ENCODE measurements at regions not wholly inside any gene's neighbourhood (a gene's known extent, or its start where the extent isn't known, plus 50 kb on each side); places are given as distances from the start of the nearest gene placed in this dataset.

GRCh38 chr12:115060477-115061168, 376.6 kb upstream of the TBX3 start:
- no peak for FAIRE-seq
- dilution Hi-C loops (cut with MboI; ENCODE audit: extremely low pct_ligation_motif_present, low sequenced_read_pairs) = no loop called here
- DNase-seq (ENCODE audit: low read depth, low spot score) = no peak
- no peaks in the 10 kb centered on the region for H3K27me3 ChIP-seq (ENCODE audit: control insufficient read depth in 2 of 2, insufficient read depth in 2 of 2, low read length in 2 of 2)
- BruUV-seq (replicated peaks) = no TSS peak
- no peak overlapping the region for H3K4me3 ChIP-seq (replicated peaks in 1 of 3; ENCODE audit: insufficient read depth in 1 of 3, low read depth in 1 of 3, low read length in 3 of 3)
- no peaks in the 10 kb centered on the region for H4K20me1 ChIP-seq (replicated peaks; ENCODE audit: control insufficient read depth, extremely low read depth, insufficient read depth, low read length)
- no peaks in the 10 kb centered on the region for H3K9me3 ChIP-seq (replicated peaks; ENCODE audit: control insufficient read depth, insufficient read depth, low read length)
- no peaks in the 10 kb centered on the region for H3K79me2 ChIP-seq (ENCODE audit: control insufficient read depth, insufficient read depth, low read length)
- ChIA-PET POLR2A (no interaction called here), CTCF (no interaction called here)
- no peak overlapping the region for H3K4me2 ChIP-seq (ENCODE audit: insufficient read depth, low read length)
- H3K27ac ChIP-seq (ENCODE audit: insufficient read depth, low read depth, low read length) = no peak overlapping the region
- no peaks in the 10 kb centered on the region for H3K4me1 ChIP-seq (ENCODE audit: control insufficient read depth, extremely low read depth, insufficient read depth, low read length)
- no peak overlapping the region for H3K9ac ChIP-seq (replicated peaks; ENCODE audit: extremely low read depth, insufficient read depth, low read length)
- intact Hi-C loops (cut with micrococcal nuclease) = no loop called here
- H3K36me3 ChIP-seq (ENCODE audit: control insufficient read depth in 2 of 2, extremely low read depth in 1 of 2, insufficient read depth in 2 of 2, low read length in 2 of 2) = no peaks in the 10 kb centered on the region
- TF ChIP-seq JUN (IDR thresholded peaks at IDR 0.05; ENCODE audit: borderline replicate concordance, insufficient read depth, insufficient read length, low read depth) (no peak), MAX (IDR thresholded peaks at IDR 0.05; ENCODE audit: insufficient read depth, insufficient read length) (no peak), EZH2 (IDR thresholded peaks at IDR 0.05; ENCODE audit: borderline replicate concordance, low read depth, low read length, severe bottlenecking) (no peak), POLR2AphosphoS5 (IDR thresholded peaks at IDR 0.05; ENCODE audit: insufficient read depth, low read depth, low read length) (no peak), POLR2A (IDR thresholded peaks at IDR 0.05; ENCODE audit: low read depth, low read length) (no peak), FOS (IDR thresholded peaks at IDR 0.05; ENCODE audit: borderline replicate concordance, insufficient read depth, low read length) (no peak), CTCF (IDR thresholded peaks at IDR 0.05; ENCODE audit: extremely low read depth in 1 of 2, insufficient read depth in 1 of 2, low read depth in 1 of 2, low read length in 2 of 2) (no peak), MYC (IDR thresholded peaks at IDR 0.05; ENCODE audit: low read depth, low read length) (no peak), GATA2 (IDR thresholded peaks at IDR 0.05; ENCODE audit: insufficient read depth, insufficient read length, low read depth, low read length) (no peak)
- no peak overlapping the region for H2AFZ ChIP-seq (ENCODE audit: low read depth, low read length)
- H3K9me1 ChIP-seq (replicated peaks; ENCODE audit: control insufficient read depth, extremely low read depth, insufficient read depth, low read length) = no peaks in the 10 kb centered on the region

Data from endothelial cell of umbilical vein (primary cell).